Sigmoid colon (tissue), 6 donors: ENCODE measurements at regions not wholly inside any gene's neighbourhood (a gene's known extent, or its start where the extent isn't known, plus 50 kb on each side); places are given as distances from the start of the nearest gene placed in this dataset.

Experiments
- DNase-seq: peaks from one replicate; pipeline ENCODE4 v3.0.0-alpha.2; 2019
- H3K27ac ChIP-seq, 4 donors: fragments of 200-600 bp; sonication (generic); one replicate each; pipeline ENCODE4 v1.5.1; 2016 to 2019; ENCODE audit warnings: mild to moderate bottlenecking in 1 of 4
- H3K27me3 ChIP-seq, 3 donors: fragments of 200-600 bp; sonication (generic); one replicate each; pipeline ENCODE4 v1.5.1; 2019; ENCODE audit warnings: mild to moderate bottlenecking in 1 of 3
- H3K36me3 ChIP-seq, 4 donors: fragments of 200-600 bp; sonication (generic); one replicate each; pipeline ENCODE4 v1.5.1; 2016 to 2019
- H3K4me1 ChIP-seq, 4 donors: fragments of 200-600 bp; sonication (generic); one replicate each; pipeline ENCODE4 v1.5.1; 2017 to 2019
- H3K4me3 ChIP-seq, 4 donors: fragments of 200-600 bp; sonication (generic); one replicate each; pipeline ENCODE4 v1.5.1; 2017 to 2019; ENCODE audit warnings: mild to moderate bottlenecking in 2 of 4, moderate library complexity in 1 of 4
- H3K9me3 ChIP-seq, 4 donors: fragments of 200-600 bp in 3 of 4; sonication (generic) in 3 of 4; one replicate each; pipeline versions ENCODE4 v1.5.1 to v1.6.1; 2013 to 2019
- EP300 ChIP-seq, 4 donors: sonication (generic); formaldehyde crosslinking; IDR thresholded peaks; one replicate each; pipeline ENCODE4 v1.6.1; 2017; ENCODE audit warnings: antibody characterized with exemption in 4 of 4
- POLR2A ChIP-seq, 2 donors: fragments of 450-650 bp; IDR thresholded peaks; one replicate each; pipeline ENCODE4 v1.6.1; 2016; ENCODE audit warnings: antibody characterized with exemption in 2 of 2, mild to moderate bottlenecking in 2 of 2, moderate library complexity in 2 of 2
- POLR2AphosphoS5 ChIP-seq, 4 donors: sonication (generic); formaldehyde crosslinking; IDR thresholded peaks; one replicate each; pipeline ENCODE4 v1.6.1; 2017; ENCODE audit warnings: antibody characterized with exemption in 4 of 4
- WGBS, 2 donors: extraction: QIAGEN DNeasy Blood & Tissue Kit; methylation state at CpG; one replicate each; pipeline ENCODE4 v1.1.7; 2013; 5-methylcytosine and 5-hydroxymethylcytosine counted together
- intact Hi-C: fragments of 100-400 bp; cut with DNase I; formaldehyde crosslinking; loops from one replicate; pipeline ENCODE4 v1.15.1; 2023
- TF ChIP-seq, protein P1 (sequence below), 4 experiments: fragments of 450-650 bp in 3 of 4; fragments of 200-600 bp in 1 of 4; IDR thresholded peaks; one replicate each; pipeline ENCODE4 v1.5.1; 2016 to 2019; ENCODE audit warnings: antibody characterized with exemption in 4 of 4, mild to moderate bottlenecking in 3 of 4, moderate library complexity in 2 of 4
- donor health status: healthy with polysubstance abuse.
- donor health status: healthy.

- intact Hi-C loops: no loop called here
- 72 to 81% methylated on average over 25 of the region's 25 CpGs for WGBS, 2 donors
- Histone ChIP-seq H3K36me3 (no peaks in the 10 kb centered on the region), H3K4me3 (no peak overlapping the region), H3K27me3 (no peaks in the 10 kb centered on the region), H3K27ac (no peak overlapping the region), H3K9me3 (no peaks in the 10 kb centered on the region), H3K4me1 (no peaks in the 10 kb centered on the region)
- DNase-seq: no peak
- TF ChIP-seq EP300 (IDR thresholded peaks at IDR 0.05) (no peak), POLR2AphosphoS5 (IDR thresholded peaks at IDR 0.05) (no peak), POLR2A (IDR thresholded peaks at IDR 0.05) (no peak)
These were observed 79.3 kb upstream of the IRX4 start for GRCh38 chr5:1961952-1962595.

- whole genome bisulfite sequencing, 2 donors: 78 to 88% methylated on average over 14 of the region's 14 CpGs
These were observed 78.7 kb upstream of the IRX4 start for GRCh38 chr5:1961304-1961946.

DNA sequence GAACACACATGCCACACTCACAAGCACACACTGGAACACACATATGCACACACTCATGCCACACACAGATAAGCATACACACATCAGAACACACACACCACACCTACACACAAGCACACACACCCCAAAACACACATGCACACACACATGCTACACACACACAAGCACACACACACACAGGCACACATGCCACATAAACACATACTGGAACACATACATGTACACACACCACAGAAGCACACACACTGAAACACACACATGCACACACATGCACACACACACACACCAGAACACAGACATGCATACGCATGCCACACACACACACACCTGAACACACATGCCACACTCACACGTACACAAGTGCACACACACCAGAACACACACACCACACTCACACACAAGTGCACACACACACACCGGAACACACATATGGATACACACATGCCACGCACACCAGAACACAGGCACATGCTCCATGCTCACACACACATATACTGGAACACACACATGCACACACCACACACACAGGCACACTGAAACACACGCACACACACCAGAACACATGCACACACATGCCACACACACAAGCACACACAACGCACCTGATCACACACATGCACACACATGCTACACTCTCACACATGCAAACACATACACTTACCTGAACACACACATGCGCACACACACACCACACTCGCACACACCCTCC is 78.0 kb upstream of the IRX4 start:
- Histone ChIP-seq H3K27me3 (no peaks in the 10 kb centered on the region), H3K27ac (no peak overlapping the region), H3K4me1 (no peaks in the 10 kb centered on the region), H3K9me3 (no peaks in the 10 kb centered on the region), H3K36me3 (no peaks in the 10 kb centered on the region), H3K4me3 (no peak overlapping the region)
- no peak for TF ChIP-seq POLR2AphosphoS5 (IDR thresholded peaks at IDR 0.05)
- no peak for TF ChIP-seq EP300 (IDR thresholded peaks at IDR 0.05)
- TF ChIP-seq POLR2A (IDR thresholded peaks at IDR 0.05): no peak
- TF ChIP-seq, protein P1, sequence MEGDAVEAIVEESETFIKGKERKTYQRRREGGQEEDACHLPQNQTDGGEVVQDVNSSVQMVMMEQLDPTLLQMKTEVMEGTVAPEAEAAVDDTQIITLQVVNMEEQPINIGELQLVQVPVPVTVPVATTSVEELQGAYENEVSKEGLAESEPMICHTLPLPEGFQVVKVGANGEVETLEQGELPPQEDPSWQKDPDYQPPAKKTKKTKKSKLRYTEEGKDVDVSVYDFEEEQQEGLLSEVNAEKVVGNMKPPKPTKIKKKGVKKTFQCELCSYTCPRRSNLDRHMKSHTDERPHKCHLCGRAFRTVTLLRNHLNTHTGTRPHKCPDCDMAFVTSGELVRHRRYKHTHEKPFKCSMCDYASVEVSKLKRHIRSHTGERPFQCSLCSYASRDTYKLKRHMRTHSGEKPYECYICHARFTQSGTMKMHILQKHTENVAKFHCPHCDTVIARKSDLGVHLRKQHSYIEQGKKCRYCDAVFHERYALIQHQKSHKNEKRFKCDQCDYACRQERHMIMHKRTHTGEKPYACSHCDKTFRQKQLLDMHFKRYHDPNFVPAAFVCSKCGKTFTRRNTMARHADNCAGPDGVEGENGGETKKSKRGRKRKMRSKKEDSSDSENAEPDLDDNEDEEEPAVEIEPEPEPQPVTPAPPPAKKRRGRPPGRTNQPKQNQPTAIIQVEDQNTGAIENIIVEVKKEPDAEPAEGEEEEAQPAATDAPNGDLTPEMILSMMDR (IDR thresholded peaks at IDR 0.05): no peak
- WGBS, 2 donors: 95 to 96% methylated on average over 8 of the region's 8 CpGs
- intact Hi-C loops: no loop called here
- DNase-seq: no peak

More at GRCh38 chr5:1961304-1961946, 78.7 kb upstream of the IRX4 start:
- Histone ChIP-seq H3K4me1 (no peaks in the 10 kb centered on the region), H3K27me3 (no peaks in the 10 kb centered on the region), H3K36me3 (no peaks in the 10 kb centered on the region), H3K27ac (no peak overlapping the region), H3K4me3 (no peak overlapping the region), H3K9me3 (no peaks in the 10 kb centered on the region)
- DNase-seq: no peak
- intact Hi-C loops: no loop called here
- TF ChIP-seq POLR2AphosphoS5 (IDR thresholded peaks at IDR 0.05): no peak
- no peak for TF ChIP-seq EP300 (IDR thresholded peaks at IDR 0.05)
- no peak for TF ChIP-seq POLR2A (IDR thresholded peaks at IDR 0.05)
- TF ChIP-seq, protein P1 (IDR thresholded peaks at IDR 0.05): no peak

- H3K27me3 ChIP-seq: no peaks in the 10 kb centered on the region
- no peaks in the 10 kb centered on the region for H3K4me1 ChIP-seq
- WGBS, 2 donors: 83 to 85% methylated on average over 27 of the region's 27 CpGs
- H3K36me3 ChIP-seq: no peaks in the 10 kb centered on the region
- H3K4me3 ChIP-seq: no peak overlapping the region
- no peak for DNase-seq
- intact Hi-C loops: no loop called here
- H3K9me3 ChIP-seq: no peaks in the 10 kb centered on the region
- TF ChIP-seq POLR2A (IDR thresholded peaks at IDR 0.05) (no peak), POLR2AphosphoS5 (IDR thresholded peaks at IDR 0.05) (no peak), EP300 (IDR thresholded peaks at IDR 0.05) (no peak)
- TF ChIP-seq, protein P1 (IDR thresholded peaks at IDR 0.05): no peak
- no peak overlapping the region for H3K27ac ChIP-seq
These were observed 77.2 kb upstream of the IRX4 start for GRCh38 chr5:1959725-1960581.
